Common myeloid progenitor, CD34-positive (primary cell): ENCODE measurements at regions not wholly inside any gene's neighbourhood (a gene's known extent, or its start where the extent isn't known, plus 50 kb on each side); places are given as distances from the start of the nearest gene placed in this dataset.
"Not testable (repeated sequence)": the region's sequence is repeated elsewhere in the genome, so short reads cannot be mapped to it uniquely, and the experiment has no call there.

ENCODE experiments used
- CTCF ChIA-PET: fragments of 350-600 bp; sonication (Branson Sonifier 250); formaldehyde crosslinking; loops from one replicate; lab custom pipeline; 2021; ENCODE audit warnings: antibody characterized with exemption; lab: Charles Lee
- POLR2A ChIA-PET: fragments of 350-600 bp; sonication (Branson Sonifier 250); formaldehyde crosslinking; loops from one replicate; lab custom pipeline; 2021; ENCODE audit warnings: antibody characterized with exemption; lab: Charles Lee
- DNase-seq, 3 donors: peaks; one replicate each; pipeline versions ENCODE4 v3.0.0 to v3.0.0-alpha.2; 2013
- H3K27ac ChIP-seq, 2 experiments: 1 replicate in 1 of 2; 2 replicates in 1 of 2; pipeline ENCODE4 v1.7.0; 2013; ENCODE audit warnings: inconsistent platforms in 2 of 2, low read length in 2 of 2, mild to moderate bottlenecking in 2 of 2, low read depth in 1 of 2, moderate library complexity in 1 of 2; ENCODE audit not compliant: severe bottlenecking in 2 of 2, insufficient read depth in 1 of 2, poor library complexity in 1 of 2
- H3K27me3 ChIP-seq, 5 experiments: replicated peaks in 2 of 5; 1 replicate in 3 of 5; 2 replicates in 2 of 5; pipeline versions ENCODE4 v1.6.1 to v1.7.0; 2013; ENCODE audit warnings: low read length in 4 of 5, mild to moderate bottlenecking in 2 of 5, moderate library complexity in 2 of 5, inconsistent platforms in 1 of 5; ENCODE audit not compliant: insufficient read depth in 5 of 5, control insufficient read depth in 4 of 5
- H3K36me3 ChIP-seq, 4 experiments: 1 replicate in 2 of 4; 2 replicates in 2 of 4; pipeline versions ENCODE4 v1.6.1 to v1.7.0; 2013; ENCODE audit warnings: low read length in 3 of 4, control low read depth in 1 of 4, mild to moderate bottlenecking in 1 of 4; ENCODE audit not compliant: control insufficient read depth in 4 of 4, insufficient read depth in 4 of 4
- H3K4me1 ChIP-seq, 4 experiments: 1 replicate in 3 of 4; 2 replicates in 1 of 4; pipeline versions ENCODE4 v1.6.1 to v1.7.1; 2013; ENCODE audit warnings: low read length in 3 of 4, mild to moderate bottlenecking in 3 of 4, control low read depth in 1 of 4, inconsistent platforms in 1 of 4, moderate library complexity in 1 of 4; ENCODE audit not compliant: control insufficient read depth in 4 of 4, insufficient read depth in 4 of 4; ENCODE audit errors: control extremely low read depth in 1 of 4
- H3K4me3 ChIP-seq, 7 experiments: 1 replicate in 4 of 7; 2 replicates in 3 of 7; pipeline versions ENCODE4 v1.5.1 to v1.7.0; 2013; ENCODE audit warnings: mild to moderate bottlenecking in 7 of 7, low read length in 6 of 7, moderate library complexity in 6 of 7, inconsistent platforms in 2 of 7, low read depth in 2 of 7, control low read depth in 1 of 7; ENCODE audit not compliant: insufficient read depth in 4 of 7, control insufficient read depth in 1 of 7; ENCODE audit errors: extremely low read depth in 1 of 7
- H3K9me3 ChIP-seq, 5 experiments: 1 replicate in 4 of 5; 2 replicates in 1 of 5; pipeline versions ENCODE4 v1.6.1 to v1.7.1; 2013; ENCODE audit warnings: low read length in 4 of 5, mild to moderate bottlenecking in 2 of 5, inconsistent platforms in 1 of 5, low read depth in 1 of 5, moderate library complexity in 1 of 5; ENCODE audit not compliant: control insufficient read depth in 4 of 5, insufficient read depth in 2 of 5; ENCODE audit errors: control extremely low read depth in 1 of 5
- WGBS: methylation state at CpG from one replicate; pipeline ENCODE4 v1.1.5; 2013; ENCODE audit not compliant: insufficient coverage; 5-methylcytosine and 5-hydroxymethylcytosine counted together

GRCh38 chr10:84008878-84009277 lies 130.4 kb upstream of the GHITM start:
- Histone ChIP-seq H3K36me3 (no peaks in the 10 kb centered on the region), H3K4me3 (no peak overlapping the region), H3K9me3 (no peaks in the 10 kb centered on the region), H3K27ac (no peak overlapping the region), H3K27me3 (peaks cover 0 to 2% (median 0%) of the 10 kb centered on the region in 5 experiments), H3K4me1 (peaks cover 0 to 3% (median 0%) of the 10 kb centered on the region in 4 experiments)
- WGBS = 100% methylated on average over 1 of the region's 3 CpGs
- peak; percentile 17 to 28 (median 20) for DNase-seq
- ChIA-PET POLR2A (no interaction called here), CTCF (no interaction called here)

- ChIA-PET POLR2A (no interaction called here), CTCF (no interaction called here)
- Histone ChIP-seq H3K4me1 (peaks cover 0 to 3% (median 0%) of the 10 kb centered on the region in 4 experiments), H3K9me3 (no peaks in the 10 kb centered on the region), H3K27ac (no peak overlapping the region), H3K4me3 (no peak overlapping the region), H3K36me3 (no peaks in the 10 kb centered on the region), H3K27me3 (peaks cover 0 to under 1% (median 0%) of the 10 kb centered on the region in 5 experiments)
- no peak for DNase-seq
- WGBS = no CpG with 5 or more reads among the region's 2 CpGs
These were observed 126.9 kb upstream of the GHITM start for GRCh38 chr10:84012431-84012830.

- H3K4me3 ChIP-seq = no peak overlapping the region
- WGBS = 0% methylated on average over 1 of the region's 2 CpGs
- POLR2A ChIA-PET = no interaction called here
- no peak overlapping the region for H3K27ac ChIP-seq
- no peaks in the 10 kb centered on the region for H3K36me3 ChIP-seq
- no peaks in the 10 kb centered on the region for H3K9me3 ChIP-seq
- CTCF ChIA-PET = no interaction called here
- DNase-seq = peak in 2 of 3 donors; percentile 19 to 39
- no peaks in the 10 kb centered on the region for H3K27me3 ChIP-seq
- peaks cover 0 to 3% (median 0%) of the 10 kb centered on the region in 4 experiments for H3K4me1 ChIP-seq
These were observed 126.4 kb upstream of the GHITM start for GRCh38 chr10:84012831-84013458.

- POLR2A ChIA-PET = no interaction called here
- peaks cover 0 to 3% (median 0%) of the 10 kb centered on the region in 4 experiments for H3K4me1 ChIP-seq
- no peak overlapping the region for H3K4me3 ChIP-seq
- H3K27ac ChIP-seq = no peak overlapping the region
- no peak for DNase-seq
- H3K9me3 ChIP-seq = peaks cover 0 to 7% (median 4%) of the 10 kb centered on the region in 5 experiments
- no peaks in the 10 kb centered on the region for H3K36me3 ChIP-seq
- H3K27me3 ChIP-seq = no peaks in the 10 kb centered on the region
- CTCF ChIA-PET = interaction anchor here (1.1 to 1.4 kb wide), 2 partner anchors 10 to 23 kb away, joined by 3 to 4 read pairs; no protein-coding TSS in a partner anchor
- 93% methylated on average over 5 of the region's 6 CpGs for WGBS
These were observed 123.3 kb upstream of the GHITM start for GRCh38 chr10:84015877-84016595.

GRCh38 chr10:84018826-84019225 lies 120.5 kb upstream of the GHITM start:
- ChIA-PET CTCF (no interaction called here), POLR2A (no interaction called here)
- Histone ChIP-seq H3K4me1 (no peaks in the 10 kb centered on the region), H3K4me3 (no peak overlapping the region), H3K9me3 (peaks cover 0 to 7% (median 4%) of the 10 kb centered on the region in 5 experiments), H3K27ac (no peak overlapping the region), H3K36me3 (no peaks in the 10 kb centered on the region), H3K27me3 (no peaks in the 10 kb centered on the region)
- WGBS = 97% methylated on average over 3 of the region's 3 CpGs
- DNase-seq = no peak

- CTCF ChIA-PET, POLR2A ChIA-PET: not testable (repeated sequence)
These were observed 119.4 kb upstream of the GHITM start for GRCh38 chr10:84019854-84020458.

GRCh38 chr10:84026821-84027257 lies 112.5 kb upstream of the GHITM start:
- DNase-seq = peak; percentile 8 to 41 (median 34)
- POLR2A ChIA-PET = no interaction called here

More at GRCh38 chr10:84019854-84020458, 119.4 kb upstream of the GHITM start:
- DNase-seq, H3K27me3 ChIP-seq, H3K27ac ChIP-seq, H3K4me3 ChIP-seq, H3K36me3 ChIP-seq, H3K4me1 ChIP-seq, H3K9me3 ChIP-seq: not testable (repeated sequence)
- 91% methylated on average over 9 of the region's 9 CpGs for WGBS

More at GRCh38 chr10:84026821-84027257, 112.5 kb upstream of the GHITM start:
- H3K36me3 ChIP-seq = no peaks in the 10 kb centered on the region
- no peaks in the 10 kb centered on the region for H3K4me1 ChIP-seq
- no peaks in the 10 kb centered on the region for H3K9me3 ChIP-seq
- CTCF ChIA-PET = interaction anchor here (0.6 to 0.9 kb wide), 6 partner anchors 8 to 94 kb away, joined by 3 to 4 read pairs (median 4); no protein-coding TSS in a partner anchor
- peaks cover 0 to 2% (median 0%) of the 10 kb centered on the region in 5 experiments for H3K27me3 ChIP-seq
- H3K27ac ChIP-seq = no peak overlapping the region
- no peak overlapping the region for H3K4me3 ChIP-seq
